ENCODE measurements at regions not wholly inside any gene's neighbourhood (a gene's known extent, or its start where the extent isn't known, plus 50 kb on each side); places are given as distances from the start of the nearest gene placed in this dataset.

GRCh38 chr14:79997509-79998208, 213.6 kb downstream of the DIO2 start:
- H3K9me3 ChIP-seq: no peaks in the 10 kb centered on the region
- TF ChIP-seq CTCF (IDR thresholded peaks at IDR 0.05; ENCODE audit: low read depth, low read length): no peak
- DNase-seq: no peak
- H3K4me3 ChIP-seq (ENCODE audit: low read depth, low read length): no peak overlapping the region
- no peaks in the 10 kb centered on the region for H3K36me3 ChIP-seq
- H3K4me1 ChIP-seq: no peaks in the 10 kb centered on the region
- no peaks in the 10 kb centered on the region for H3K27me3 ChIP-seq

GRCh38 chr14:79992407-79993198, 218.7 kb downstream of the DIO2 start:
- H3K9me3 ChIP-seq: no peaks in the 10 kb centered on the region

GRCh38 chr14:79991866-79992265, 219.4 kb downstream of the DIO2 start:
- TF ChIP-seq CTCF (IDR thresholded peaks at IDR 0.05; ENCODE audit: low read depth, low read length): no peak
- Histone ChIP-seq H3K27me3 (no peaks in the 10 kb centered on the region), H3K36me3 (no peaks in the 10 kb centered on the region)

More at GRCh38 chr14:79992407-79993198, 218.7 kb downstream of the DIO2 start:
- H3K36me3 ChIP-seq: no peaks in the 10 kb centered on the region
- no peak for TF ChIP-seq CTCF (IDR thresholded peaks at IDR 0.05; ENCODE audit: low read depth, low read length)
- no peaks in the 10 kb centered on the region for H3K4me1 ChIP-seq
- no peak for DNase-seq
- no peak overlapping the region for H3K4me3 ChIP-seq (ENCODE audit: low read depth, low read length)
- no peaks in the 10 kb centered on the region for H3K27me3 ChIP-seq

GRCh38 chr14:79989990-79990389, 221.3 kb downstream of the DIO2 start:
- Histone ChIP-seq H3K27me3 (no peaks in the 10 kb centered on the region), H3K36me3 (no peaks in the 10 kb centered on the region), H3K4me3 (ENCODE audit: low read depth, low read length) (no peak overlapping the region), H3K4me1 (no peaks in the 10 kb centered on the region), H3K9me3 (no peaks in the 10 kb centered on the region)
- TF ChIP-seq CTCF (IDR thresholded peaks at IDR 0.05; ENCODE audit: low read depth, low read length): no peak
- DNase-seq: no peak

More at GRCh38 chr14:79991866-79992265, 219.4 kb downstream of the DIO2 start:
- no peak for DNase-seq
- no peaks in the 10 kb centered on the region for H3K9me3 ChIP-seq
- H3K4me3 ChIP-seq (ENCODE audit: low read depth, low read length): no peak overlapping the region
- H3K4me1 ChIP-seq: no peaks in the 10 kb centered on the region

GRCh38 chr14:79986251-79986650, 225.1 kb downstream of the DIO2 start:
- Histone ChIP-seq H3K4me3 (ENCODE audit: low read depth, low read length) (no peak overlapping the region), H3K4me1 (no peaks in the 10 kb centered on the region), H3K36me3 (no peaks in the 10 kb centered on the region), H3K9me3 (no peaks in the 10 kb centered on the region), H3K27me3 (no peaks in the 10 kb centered on the region; the same call in 1 of the 2 replicates)
- TF ChIP-seq CTCF (IDR thresholded peaks at IDR 0.05; ENCODE audit: low read depth, low read length): no peak
- no peak for DNase-seq

- DNase-seq: no peak
- TF ChIP-seq CTCF (IDR thresholded peaks at IDR 0.05; ENCODE audit: low read depth, low read length): no peak
- no peaks in the 10 kb centered on the region for H3K9me3 ChIP-seq
- H3K4me3 ChIP-seq (ENCODE audit: low read depth, low read length): no peak overlapping the region
- no peaks in the 10 kb centered on the region for H3K4me1 ChIP-seq
- H3K36me3 ChIP-seq: no peaks in the 10 kb centered on the region
- no peaks in the 10 kb centered on the region for H3K27me3 ChIP-seq
Measured at GRCh38 chr14:79972230-79972629, 239.1 kb downstream of the DIO2 start.
